Activated CD4-positive, alpha-beta T cell treated with anti-CD3 and anti-CD28 coated beads, Interleukin-2, amount 50 U/mL, for 48 hours (primary cell): ENCODE measurements at regions not wholly inside any gene's neighbourhood (a gene's known extent, or its start where the extent isn't known, plus 50 kb on each side); places are given as distances from the start of the nearest gene placed in this dataset.
"Not testable (repeated sequence)": the region's sequence is repeated elsewhere in the genome, so short reads cannot be mapped to it uniquely, and the experiment has no call there.

Experiments
- DNase-seq, 2 experiments: peaks; one replicate each; pipeline ENCODE4 v3.0.0-alpha.2; 2020

DNA sequence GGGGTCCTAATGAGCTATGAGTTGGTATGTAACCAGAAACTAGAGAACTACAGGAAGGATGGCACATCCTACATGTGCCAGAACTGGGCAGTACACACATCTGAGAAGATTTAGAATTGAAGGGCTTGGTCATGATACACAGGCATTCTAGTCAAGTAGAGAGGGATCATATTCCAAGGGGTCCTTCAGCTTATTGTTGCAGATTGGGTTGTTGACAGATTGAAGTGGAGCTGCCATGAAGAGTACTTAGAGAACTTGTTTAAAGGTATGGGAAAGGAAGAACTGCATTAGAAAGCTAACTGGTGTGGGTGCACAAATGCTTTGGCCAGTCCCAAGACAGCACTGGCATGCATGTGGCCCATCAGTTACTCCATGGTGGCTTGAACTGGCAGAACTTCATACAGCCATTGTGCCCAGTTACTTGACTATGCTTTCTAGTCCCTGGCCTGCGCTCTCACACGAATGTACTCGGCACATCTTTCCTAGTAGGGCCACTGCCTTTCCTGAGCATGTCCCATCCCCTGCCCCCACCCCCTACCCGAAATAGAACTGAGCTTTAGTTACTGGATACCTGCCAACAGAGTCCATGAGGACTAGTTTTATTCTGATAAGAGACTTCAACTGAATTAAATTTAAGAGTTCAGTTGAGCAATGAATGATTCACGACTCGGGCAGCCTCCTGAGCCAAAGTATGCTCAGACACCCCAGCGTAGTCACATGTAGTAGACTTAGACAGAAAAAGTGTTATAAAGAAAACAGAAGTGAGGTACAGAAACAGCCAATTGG lies 64.0 kb downstream of the CCNG2 start:
- no peak for DNase-seq

- no peak for DNase-seq
Measured at GRCh38 chr4:77225022-77225421, 68.0 kb downstream of the CCNG2 start.

DNA sequence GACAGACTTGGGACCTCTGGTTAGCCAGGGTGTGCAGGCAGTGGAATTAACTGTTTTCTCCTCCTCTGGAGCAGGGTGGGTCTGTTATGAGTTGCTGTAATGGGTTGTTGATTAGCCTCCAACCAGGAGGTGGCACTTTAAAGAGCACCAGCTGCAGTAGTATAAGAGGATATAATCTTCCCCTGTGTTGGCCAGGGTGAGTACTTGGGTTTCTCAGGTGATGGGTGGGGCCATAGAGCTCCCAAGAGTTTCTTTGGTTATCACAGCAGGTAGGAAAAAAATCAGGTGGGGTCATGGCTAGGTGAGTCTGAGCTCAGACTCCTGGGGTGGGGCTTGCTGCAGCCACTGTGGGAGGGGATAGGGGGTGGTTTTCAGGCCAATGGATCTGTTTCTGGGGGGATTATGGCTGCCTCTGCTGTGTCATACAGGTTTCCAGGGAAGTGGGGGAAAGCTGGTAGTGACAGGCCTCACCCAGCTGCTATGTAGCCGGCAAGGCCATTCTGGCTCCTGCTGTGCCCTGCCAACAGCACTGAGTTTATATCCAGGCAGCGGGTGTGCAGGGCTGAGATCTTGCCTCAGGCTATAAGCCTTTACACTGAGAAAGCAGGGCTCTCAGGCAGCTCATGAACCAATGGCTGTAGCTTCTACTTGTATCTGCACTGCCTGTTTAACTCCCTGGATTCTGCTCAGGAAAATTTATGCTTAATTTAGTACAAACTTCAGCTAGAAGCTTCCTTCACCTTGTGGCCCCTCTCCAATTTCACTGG lies 70.1 kb downstream of the CCNG2 start:
- DNase-seq, result no peak

GRCh38 chr4:77229433-77229832 lies 72.4 kb downstream of the CCNG2 start:
- no peak for DNase-seq

- no peak for DNase-seq
Measured at GRCh38 chr4:77232653-77233052, 75.6 kb downstream of the CCNG2 start.

GRCh38 chr4:77235289-77235854 lies 78.4 kb downstream of the CCNG2 start:
- DNase-seq, result no peak

DNA sequence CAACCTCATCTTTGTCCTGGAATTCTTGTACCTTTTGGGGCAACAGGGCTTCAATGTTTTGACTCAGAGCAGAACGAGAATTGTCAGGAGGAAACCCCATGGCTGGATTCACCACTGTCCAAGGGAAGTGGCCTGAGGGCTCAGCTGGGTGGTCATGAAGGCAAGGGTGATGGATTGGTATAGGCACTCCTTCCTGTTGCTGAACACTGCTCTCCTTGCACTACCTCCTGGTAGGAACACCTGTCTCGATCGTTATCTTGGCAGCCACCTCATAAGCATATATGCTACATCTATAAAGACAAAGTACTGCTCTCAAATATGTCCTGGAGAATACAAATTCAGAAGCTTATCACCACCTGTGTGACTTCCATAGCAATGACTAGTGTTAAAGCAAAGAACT lies 79.8 kb downstream of the CCNG2 start:
- no peak for DNase-seq

- DNase-seq, result peak; percentile 73 to 74
Measured at GRCh38 chr4:77240469-77241066, 83.6 kb downstream of the CCNG2 start.

DNA sequence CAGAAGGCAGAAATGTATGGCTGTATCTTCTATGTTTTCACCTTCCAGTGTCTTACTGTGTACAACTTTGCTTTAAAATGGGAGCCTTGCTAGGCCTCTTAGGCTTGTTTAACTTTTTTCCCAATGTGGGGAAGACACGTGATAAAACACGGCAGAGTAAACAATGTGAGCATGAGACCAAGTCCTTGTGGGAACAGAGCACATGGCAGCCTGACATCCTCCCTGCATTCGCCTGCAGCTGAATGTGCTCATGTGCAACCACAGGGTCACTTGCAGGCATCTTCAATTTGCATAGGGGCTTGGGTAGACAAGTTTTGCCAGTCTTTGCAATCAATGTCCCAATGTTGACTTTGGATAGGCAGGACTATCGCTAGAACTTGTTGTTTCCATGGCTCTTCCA lies 91.8 kb downstream of the CCNG2 start:
- DNase-seq, result no peak

DNA sequence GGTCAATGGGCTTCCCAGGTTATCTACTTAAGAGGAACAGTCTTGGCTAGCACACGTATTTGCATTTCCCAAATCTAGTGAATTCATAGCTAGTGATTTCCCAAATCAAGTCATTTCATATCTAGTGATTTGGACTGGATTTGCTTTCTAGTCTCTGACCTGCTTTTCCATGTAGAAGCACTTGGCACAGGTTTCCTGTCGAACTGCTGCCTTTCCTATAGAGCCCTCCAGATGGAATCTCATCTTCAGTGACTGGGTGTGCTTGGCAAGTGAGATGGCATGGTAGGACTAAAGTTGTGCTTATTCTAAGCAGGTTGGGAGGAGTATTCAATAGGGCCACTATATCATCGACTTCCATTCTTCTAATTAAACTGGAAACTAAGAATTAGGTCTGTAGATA lies 94.7 kb downstream of the CCNG2 start:
- no peak for DNase-seq

DNA sequence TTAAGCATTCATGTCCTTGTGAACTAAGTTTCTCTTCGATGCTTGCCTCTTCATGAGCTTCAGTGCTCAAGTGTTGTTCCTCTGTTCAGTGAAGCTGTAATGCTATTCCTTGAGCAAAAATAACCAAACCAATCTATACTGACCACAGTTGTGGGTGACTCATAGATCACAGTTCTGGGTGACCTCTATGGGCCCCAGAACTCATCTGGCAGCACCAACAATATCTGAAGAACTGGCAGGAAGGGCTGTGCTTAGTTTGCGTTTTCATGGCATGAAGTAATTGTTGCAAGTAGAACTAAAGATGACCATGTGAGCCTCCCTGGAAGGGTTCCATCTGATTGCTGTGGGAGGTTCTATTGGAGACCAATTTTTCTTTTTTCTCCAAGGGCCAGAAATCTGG lies 106.2 kb downstream of the CCNG2 start:
- DNase-seq, result no peak

- not testable (repeated sequence) for DNase-seq
Measured at GRCh38 chr4:77263976-77264375, 107.0 kb downstream of the CCNG2 start.

DNA sequence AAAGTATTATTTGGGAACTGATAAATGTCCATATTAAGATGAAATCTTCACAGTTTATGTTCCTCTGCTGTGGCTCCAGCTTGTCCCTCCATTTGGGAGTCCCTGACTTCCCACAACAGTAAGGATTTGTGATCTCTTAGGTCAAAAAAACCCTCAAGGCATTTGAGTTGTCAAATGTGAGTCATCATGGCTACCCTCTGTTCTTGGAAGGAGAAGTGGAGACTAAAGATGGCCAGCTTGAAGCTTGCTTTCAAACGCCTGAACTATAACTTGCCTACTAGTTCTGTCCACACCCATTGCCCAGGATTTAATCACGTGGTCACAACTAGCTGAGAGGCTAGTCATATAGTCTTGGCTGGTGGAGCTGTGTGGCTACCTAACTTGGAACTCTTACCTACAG lies 107.8 kb downstream of the CCNG2 start:
- DNase-seq, result no peak

GRCh38 chr4:77268108-77268507 lies 111.1 kb downstream of the CCNG2 start:
- DNase-seq, result no peak

DNA sequence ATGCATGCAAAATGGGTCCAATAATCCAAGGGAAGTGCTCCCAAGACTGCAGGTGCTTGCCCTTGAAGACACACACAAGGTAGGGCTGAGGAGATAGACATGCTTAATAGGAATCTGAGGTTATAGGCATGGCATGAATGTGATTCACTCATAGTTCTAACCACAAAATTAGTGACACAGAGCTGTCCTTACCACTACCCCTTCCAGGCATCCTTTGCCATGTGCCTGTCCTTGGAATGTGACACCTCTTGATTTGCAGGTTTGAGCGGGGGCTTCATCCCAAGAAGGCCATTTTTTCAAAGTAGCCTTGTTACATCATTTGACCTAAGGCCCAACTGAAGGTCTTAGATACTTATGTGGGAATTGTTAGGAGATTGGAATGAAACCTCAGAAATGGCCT lies 112.5 kb downstream of the CCNG2 start:
- no peak for DNase-seq

- DNase-seq, result no peak
Measured at GRCh38 chr4:77273412-77273811, 116.4 kb downstream of the CCNG2 start.

GRCh38 chr4:77279114-77279513 lies 122.1 kb downstream of the CCNG2 start:
- DNase-seq, result not testable (repeated sequence)

- no peak for DNase-seq
Measured at GRCh38 chr4:77282305-77282704, 125.3 kb downstream of the CCNG2 start.

- DNase-seq, result no peak
Measured at GRCh38 chr4:77284036-77284435, 127.0 kb downstream of the CCNG2 start.

DNA sequence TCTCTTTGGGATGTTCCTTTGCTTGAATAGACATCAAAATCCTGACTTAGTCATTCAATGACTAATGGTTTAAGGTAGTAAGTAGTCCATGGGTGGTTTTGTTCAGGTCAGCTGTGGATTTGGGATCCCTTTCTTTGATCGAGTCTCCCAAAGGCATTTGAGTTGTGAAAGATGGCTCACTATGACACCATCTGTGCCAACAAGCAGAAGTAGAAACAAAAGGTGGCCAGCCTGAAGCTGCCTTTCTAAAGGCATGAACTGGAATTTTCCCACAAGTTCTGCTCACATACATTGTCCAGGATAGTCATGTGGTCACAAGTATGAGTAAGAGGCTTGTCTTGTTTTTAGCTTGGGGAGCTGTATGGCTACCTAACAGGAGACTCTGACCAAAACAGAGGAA lies 129.9 kb downstream of the CCNG2 start:
- no peak for DNase-seq

GRCh38 chr4:77293426-77293825 lies 136.4 kb downstream of the CCNG2 start:
- no peak for DNase-seq

- not testable (repeated sequence) for DNase-seq
Measured at GRCh38 chr4:77300996-77301395, 144.0 kb downstream of the CCNG2 start.

- DNase-seq, result no peak
Measured at GRCh38 chr4:77305766-77306165, 148.8 kb downstream of the CCNG2 start.

DNA sequence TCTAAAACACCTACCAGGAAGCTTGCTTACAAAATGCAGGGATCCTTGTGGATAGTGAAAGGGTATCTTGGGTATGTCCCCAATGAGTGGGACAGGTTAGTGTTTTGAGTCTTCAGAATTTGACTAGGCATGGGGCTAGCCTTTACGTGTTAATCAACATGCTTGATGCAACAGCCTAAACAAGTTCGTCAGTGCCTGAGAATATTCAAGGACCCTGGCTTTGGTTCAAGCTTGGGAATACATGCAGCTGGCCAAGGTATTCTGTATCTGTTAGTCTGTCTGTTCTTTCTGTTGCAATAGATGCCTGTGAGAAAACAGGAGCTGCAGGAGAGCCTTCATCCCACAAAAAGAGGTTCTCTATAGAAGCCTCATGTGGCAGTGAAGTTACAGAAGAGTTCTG lies 149.5 kb downstream of the CCNG2 start:
- no peak for DNase-seq
